PC-9 (cell line): ENCODE measurements at regions not wholly inside any gene's neighbourhood (a gene's known extent, or its start where the extent isn't known, plus 50 kb on each side); places are given as distances from the start of the nearest gene placed in this dataset.

Experiments used
- EZH2 ChIP-seq: fragments of 200-600 bp; sonication (generic); IDR thresholded peaks from 2 replicates; pipeline ENCODE4 v1.8.0; 2017; ENCODE audit warnings: antibody characterized with exemption, low read depth
- TF ChIP-seq, protein P1 (sequence below): fragments of 200-600 bp; sonication (generic); conservative IDR thresholded peaks from 2 replicates; pipeline ENCODE4 v1.6.1; 2017; ENCODE audit warnings: mixed run types, antibody characterized with exemption, mild to moderate bottlenecking, moderate library complexity

DNA sequence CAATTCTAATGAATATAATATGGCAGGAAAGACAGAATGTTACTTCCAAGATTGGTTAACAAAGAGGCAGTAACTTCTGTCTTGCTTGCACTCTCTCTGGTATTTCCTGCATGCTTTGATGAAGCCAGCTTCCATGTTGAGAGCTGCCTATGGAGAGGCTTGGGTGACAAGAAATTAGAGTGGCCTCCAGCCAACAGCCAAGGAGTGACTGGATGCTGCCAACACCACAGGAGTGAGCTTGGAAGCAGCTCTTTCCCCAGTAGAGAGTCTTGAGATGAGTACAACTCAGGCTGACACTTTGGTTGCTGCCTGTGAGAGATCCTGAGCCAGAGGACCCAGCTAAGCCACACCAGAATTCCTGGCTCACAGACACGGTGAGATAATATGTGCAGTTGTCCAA, 183.1 kb downstream of the RMST start:
- TF ChIP-seq, protein P1, sequence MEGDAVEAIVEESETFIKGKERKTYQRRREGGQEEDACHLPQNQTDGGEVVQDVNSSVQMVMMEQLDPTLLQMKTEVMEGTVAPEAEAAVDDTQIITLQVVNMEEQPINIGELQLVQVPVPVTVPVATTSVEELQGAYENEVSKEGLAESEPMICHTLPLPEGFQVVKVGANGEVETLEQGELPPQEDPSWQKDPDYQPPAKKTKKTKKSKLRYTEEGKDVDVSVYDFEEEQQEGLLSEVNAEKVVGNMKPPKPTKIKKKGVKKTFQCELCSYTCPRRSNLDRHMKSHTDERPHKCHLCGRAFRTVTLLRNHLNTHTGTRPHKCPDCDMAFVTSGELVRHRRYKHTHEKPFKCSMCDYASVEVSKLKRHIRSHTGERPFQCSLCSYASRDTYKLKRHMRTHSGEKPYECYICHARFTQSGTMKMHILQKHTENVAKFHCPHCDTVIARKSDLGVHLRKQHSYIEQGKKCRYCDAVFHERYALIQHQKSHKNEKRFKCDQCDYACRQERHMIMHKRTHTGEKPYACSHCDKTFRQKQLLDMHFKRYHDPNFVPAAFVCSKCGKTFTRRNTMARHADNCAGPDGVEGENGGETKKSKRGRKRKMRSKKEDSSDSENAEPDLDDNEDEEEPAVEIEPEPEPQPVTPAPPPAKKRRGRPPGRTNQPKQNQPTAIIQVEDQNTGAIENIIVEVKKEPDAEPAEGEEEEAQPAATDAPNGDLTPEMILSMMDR = no peak
- no peak for TF ChIP-seq EZH2
